AG09319 (cell line): ENCODE measurements at regions not wholly inside any gene's neighbourhood (a gene's known extent, or its start where the extent isn't known, plus 50 kb on each side); places are given as distances from the start of the nearest gene placed in this dataset.

Experiments
- DNase-seq: peaks from one replicate; pipeline ENCODE4 v3.0.0-alpha.2; 2010; ENCODE audit warnings: low read depth; ENCODE audit errors: extremely low read depth
- TF ChIP-seq, protein P1 (sequence below): IDR thresholded peaks from 2 replicates; pipeline ENCODE4 v1.5.1; 2011; ENCODE audit warnings: low read depth, mild to moderate bottlenecking, inconsistent platforms, low read length, moderate library complexity

DNA sequence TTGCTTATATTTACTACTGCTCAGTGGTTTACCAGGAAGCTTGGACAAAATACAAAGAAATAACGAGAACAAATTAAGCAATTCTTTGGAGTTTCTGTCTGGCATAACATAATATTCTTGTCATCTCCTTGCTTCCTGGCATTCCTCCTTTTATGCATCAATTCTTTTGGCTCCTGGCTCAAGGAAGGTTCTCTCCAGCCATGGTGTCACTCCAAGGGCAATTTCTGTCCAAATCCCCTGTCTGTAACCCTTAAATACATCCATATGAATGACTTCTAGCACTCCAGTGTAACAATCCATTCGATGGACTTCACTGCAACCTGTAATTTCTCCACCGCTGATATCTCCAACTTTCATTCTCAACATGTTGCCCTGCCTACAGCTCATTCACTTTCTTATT, 617.7 kb upstream of the ANKRD30A start:
- no peak for DNase-seq
- TF ChIP-seq, protein P1, sequence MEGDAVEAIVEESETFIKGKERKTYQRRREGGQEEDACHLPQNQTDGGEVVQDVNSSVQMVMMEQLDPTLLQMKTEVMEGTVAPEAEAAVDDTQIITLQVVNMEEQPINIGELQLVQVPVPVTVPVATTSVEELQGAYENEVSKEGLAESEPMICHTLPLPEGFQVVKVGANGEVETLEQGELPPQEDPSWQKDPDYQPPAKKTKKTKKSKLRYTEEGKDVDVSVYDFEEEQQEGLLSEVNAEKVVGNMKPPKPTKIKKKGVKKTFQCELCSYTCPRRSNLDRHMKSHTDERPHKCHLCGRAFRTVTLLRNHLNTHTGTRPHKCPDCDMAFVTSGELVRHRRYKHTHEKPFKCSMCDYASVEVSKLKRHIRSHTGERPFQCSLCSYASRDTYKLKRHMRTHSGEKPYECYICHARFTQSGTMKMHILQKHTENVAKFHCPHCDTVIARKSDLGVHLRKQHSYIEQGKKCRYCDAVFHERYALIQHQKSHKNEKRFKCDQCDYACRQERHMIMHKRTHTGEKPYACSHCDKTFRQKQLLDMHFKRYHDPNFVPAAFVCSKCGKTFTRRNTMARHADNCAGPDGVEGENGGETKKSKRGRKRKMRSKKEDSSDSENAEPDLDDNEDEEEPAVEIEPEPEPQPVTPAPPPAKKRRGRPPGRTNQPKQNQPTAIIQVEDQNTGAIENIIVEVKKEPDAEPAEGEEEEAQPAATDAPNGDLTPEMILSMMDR, result no peak

DNA sequence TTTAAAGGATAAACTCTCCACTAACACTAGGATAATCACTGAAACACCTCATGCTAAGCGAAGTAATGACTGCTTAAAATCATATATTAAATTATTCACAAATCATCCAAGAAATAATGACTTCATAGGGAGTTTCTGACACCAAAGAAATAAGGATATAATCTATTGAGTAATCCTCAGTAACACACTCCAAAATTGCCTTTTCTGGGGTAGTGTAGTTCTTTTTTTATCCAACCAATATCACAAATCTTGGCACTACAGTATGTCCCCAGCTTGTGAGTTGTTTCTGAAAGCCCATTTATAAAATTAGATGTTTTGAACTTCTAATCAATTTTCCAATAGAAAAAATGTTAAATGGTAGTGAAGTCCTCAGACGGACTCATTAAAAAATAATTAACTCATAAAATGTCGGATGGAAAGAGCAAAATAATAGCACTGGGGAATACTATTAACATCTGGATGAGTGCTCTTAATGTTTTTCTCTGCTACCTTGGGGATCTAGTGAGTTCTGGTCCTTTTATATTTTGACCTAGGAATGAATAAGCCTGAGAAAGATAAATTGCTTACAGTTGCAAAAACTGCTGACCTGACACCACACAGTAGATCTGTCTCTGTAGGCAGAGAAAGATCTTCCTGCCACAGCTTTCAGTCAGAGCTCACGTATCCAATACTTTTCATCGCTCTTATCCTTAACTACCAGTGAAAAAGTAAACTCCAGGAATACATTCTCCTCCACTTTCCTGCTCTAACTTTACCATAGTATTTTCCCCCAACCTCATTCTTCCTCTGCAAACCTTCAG, 618.5 kb upstream of the ANKRD30A start:
- no peak for DNase-seq
- TF ChIP-seq, protein P1, result no peak

DNA sequence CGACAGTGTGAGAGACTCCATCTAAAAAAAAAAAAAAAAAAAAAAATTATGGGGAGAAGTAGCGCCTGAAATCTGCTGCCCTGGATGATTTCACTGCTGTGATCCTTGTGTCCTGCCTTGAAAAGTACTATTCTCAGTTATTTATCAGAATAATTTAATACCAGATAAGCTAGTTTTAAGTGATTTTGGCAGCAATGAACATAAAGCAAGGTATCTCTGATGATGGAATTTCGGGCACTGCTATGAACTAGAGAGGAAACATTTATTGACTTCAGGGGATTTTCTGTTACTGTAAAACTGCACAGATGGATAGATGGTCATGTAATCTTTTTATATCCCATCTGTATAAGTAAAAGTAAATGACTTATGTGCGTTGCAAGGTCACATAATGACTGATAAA, 619.1 kb upstream of the ANKRD30A start:
- TF ChIP-seq, protein P1, result no peak
- no peak for DNase-seq

DNA sequence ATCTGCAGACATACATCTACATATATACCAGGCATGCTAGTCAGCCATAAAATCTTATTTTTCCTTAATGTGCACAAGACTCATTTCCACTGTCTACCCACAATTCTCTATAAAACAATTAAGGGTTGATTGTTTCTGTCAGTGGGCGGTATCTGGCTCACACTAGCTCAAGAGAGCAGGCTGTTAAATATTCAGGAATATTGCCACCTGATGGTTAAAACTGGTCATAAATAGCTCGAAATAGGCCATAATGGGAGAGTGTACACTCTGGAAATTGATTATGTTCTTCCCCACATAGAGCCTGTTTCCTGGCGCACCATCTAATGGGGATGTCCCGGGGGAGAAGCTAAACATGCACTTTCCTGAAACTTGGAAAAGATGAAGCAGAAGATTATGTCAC, 620.6 kb upstream of the ANKRD30A start:
- TF ChIP-seq, protein P1, result no peak
- no peak for DNase-seq

DNA sequence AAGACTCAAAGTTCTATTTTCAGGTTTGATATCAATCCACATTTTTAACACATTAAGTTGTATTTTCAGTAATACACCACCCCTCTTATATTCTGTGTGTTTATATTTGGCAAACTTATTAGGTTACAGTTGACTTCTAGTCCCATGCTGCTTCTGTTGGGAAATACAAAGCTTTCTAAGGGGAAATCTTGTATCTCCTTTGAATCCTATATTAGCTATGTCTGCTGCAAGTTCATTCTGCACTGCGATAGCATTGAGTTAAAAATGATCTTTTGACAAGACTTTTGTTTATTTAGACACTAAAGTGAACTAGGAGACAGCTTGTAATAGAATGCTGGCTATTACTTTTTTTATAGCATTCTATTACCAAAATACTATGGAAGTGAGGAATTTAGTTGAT, 625.1 kb upstream of the ANKRD30A start:
- DNase-seq, result no peak
- TF ChIP-seq, protein P1, result no peak

DNA sequence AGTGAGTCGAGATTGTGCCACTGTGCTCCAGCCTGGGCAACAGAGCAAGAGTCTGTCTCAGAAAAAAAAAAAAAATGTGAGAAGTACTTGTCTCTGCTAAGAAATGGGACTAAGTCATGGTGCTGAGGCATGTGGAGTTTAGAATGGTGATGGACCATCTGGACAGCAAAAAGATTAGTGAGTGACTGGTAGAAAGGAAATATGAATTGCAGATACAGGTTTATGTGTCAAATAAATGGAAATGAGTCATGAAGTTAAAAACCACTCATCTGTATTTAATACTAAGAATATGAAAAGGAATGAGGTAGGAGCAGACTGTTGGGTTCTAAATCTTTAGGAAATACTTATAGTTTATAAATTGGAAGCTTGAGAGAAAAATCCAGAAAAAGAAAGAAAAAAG, 625.7 kb upstream of the ANKRD30A start:
- DNase-seq, result no peak
- TF ChIP-seq, protein P1, result no peak

DNA sequence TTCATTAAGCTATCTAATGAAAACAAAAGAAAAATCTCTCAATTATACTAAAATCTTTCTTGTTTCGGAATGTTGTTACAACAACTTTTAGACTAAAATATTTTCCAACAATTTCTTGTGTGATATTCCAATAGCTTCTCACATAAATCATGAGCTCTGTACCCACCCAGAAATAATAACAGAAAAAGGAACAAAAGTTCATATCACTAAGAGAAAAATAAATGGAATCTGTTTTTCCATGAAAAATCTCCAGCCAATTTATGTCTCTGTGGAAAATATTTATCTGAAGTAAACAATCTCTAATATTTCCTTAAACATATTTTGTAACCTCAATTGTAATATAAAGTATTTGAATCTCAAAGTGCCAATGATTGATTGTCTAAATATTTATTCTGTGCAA, 628.6 kb upstream of the ANKRD30A start:
- DNase-seq, result no peak
- TF ChIP-seq, protein P1, result no peak
